Liver (tissue), 8 donors: ENCODE measurements at regions not wholly inside any gene's neighbourhood (a gene's known extent, or its start where the extent isn't known, plus 50 kb on each side); places are given as distances from the start of the nearest gene placed in this dataset.

Experiments used
- DNase-seq: peaks from one replicate; pipeline ENCODE4 v3.0.0-alpha.2; 2017; ENCODE audit warnings: low spot score
- H3K27ac ChIP-seq, 2 donors: one replicate each; pipeline ENCODE4 v1.7.0; 2013; ENCODE audit warnings: inconsistent platforms in 2 of 2, low read length in 2 of 2, control low read depth in 1 of 2, low read depth in 1 of 2, mild to moderate bottlenecking in 1 of 2
- H3K27me3 ChIP-seq, 4 donors: one replicate each; pipeline versions ENCODE4 v1.6.1 to v1.7.0; 2013; ENCODE audit warnings: low read length in 3 of 4, inconsistent platforms in 1 of 4, mild to moderate bottlenecking in 1 of 4, moderate library complexity in 1 of 4; ENCODE audit not compliant: control insufficient read depth in 4 of 4, insufficient read depth in 4 of 4
- H3K36me3 ChIP-seq, 4 donors: one replicate each; pipeline versions ENCODE4 v1.6.1 to v1.7.0; 2013; ENCODE audit warnings: low read length in 3 of 4, mild to moderate bottlenecking in 3 of 4, low read depth in 1 of 4, moderate library complexity in 1 of 4; ENCODE audit not compliant: control insufficient read depth in 4 of 4, insufficient read depth in 3 of 4
- H3K4me1 ChIP-seq, 4 donors: one replicate each; pipeline versions ENCODE4 v1.6.1 to v1.7.0; 2013; ENCODE audit warnings: low read length in 3 of 4, mild to moderate bottlenecking in 3 of 4, moderate library complexity in 1 of 4; ENCODE audit not compliant: control insufficient read depth in 4 of 4, insufficient read depth in 4 of 4
- H3K4me3 ChIP-seq, 3 donors: one replicate each; pipeline versions ENCODE4 v1.6.1 to v1.7.0; 2013; ENCODE audit warnings: low read length in 3 of 3, control low read depth in 1 of 3, low read depth in 1 of 3, mild to moderate bottlenecking in 1 of 3
- H3K9ac ChIP-seq, 2 donors: one replicate each; pipeline ENCODE4 v1.7.0; 2013; ENCODE audit warnings: low read length in 2 of 2, mild to moderate bottlenecking in 2 of 2, moderate library complexity in 2 of 2, control low read depth in 1 of 2, low read depth in 1 of 2
- H3K9me3 ChIP-seq, 4 donors: one replicate each; pipeline versions ENCODE4 v1.6.1 to v1.7.0; 2013; ENCODE audit warnings: low read length in 3 of 4; ENCODE audit not compliant: control insufficient read depth in 4 of 4
- EGR1 ChIP-seq, 2 donors: IDR thresholded peaks; 2 replicates each; pipeline ENCODE4 v1.6.1; 2016 to 2018; ENCODE audit warnings: antibody characterized with exemption in 2 of 2, low read depth in 2 of 2
- GABPA ChIP-seq, 2 donors: IDR thresholded peaks in 1 of 2; conservative IDR thresholded peaks in 1 of 2; 2 replicates each; pipeline ENCODE4 v1.6.1; 2016; ENCODE audit warnings: antibody characterized with exemption in 2 of 2, mild to moderate bottlenecking in 1 of 2, moderate library complexity in 1 of 2
- HNF4G ChIP-seq: IDR thresholded peaks from 2 replicates; pipeline ENCODE4 v1.6.1; 2016; ENCODE audit warnings: antibody characterized with exemption
- JUND ChIP-seq, 2 donors: IDR thresholded peaks; 2 replicates each; pipeline ENCODE4 v1.6.1; 2016; ENCODE audit warnings: antibody characterized with exemption in 2 of 2
- NR2F2 ChIP-seq: IDR thresholded peaks from 2 replicates; pipeline ENCODE4 v1.6.1; 2016; ENCODE audit warnings: antibody characterized with exemption
- REST ChIP-seq: IDR thresholded peaks from 2 replicates; pipeline ENCODE4 v1.6.1; 2016; ENCODE audit warnings: antibody characterized with exemption, mild to moderate bottlenecking
- RXRA ChIP-seq, 2 donors: IDR thresholded peaks; 2 replicates each; pipeline ENCODE4 v1.6.1; 2017 to 2018; ENCODE audit warnings: antibody characterized with exemption in 2 of 2, mild to moderate bottlenecking in 1 of 2
- TAF1 ChIP-seq: conservative IDR thresholded peaks from 2 replicates; pipeline ENCODE4 v1.6.1; 2016; ENCODE audit warnings: antibody characterized with exemption, mild to moderate bottlenecking
- YY1 ChIP-seq: IDR thresholded peaks from 2 replicates; pipeline ENCODE4 v1.6.1; 2016; ENCODE audit warnings: antibody characterized with exemption, mild to moderate bottlenecking
- ZBTB33 ChIP-seq: IDR thresholded peaks from 2 replicates; pipeline ENCODE4 v1.6.1; 2016; ENCODE audit warnings: antibody characterized with exemption
- WGBS: extraction: QIAGEN DNeasy Blood & Tissue Kit; methylation state at CpG from one replicate; pipeline ENCODE4 v1.1.7; 2013; 5-methylcytosine and 5-hydroxymethylcytosine counted together
- TF ChIP-seq, protein P1 (sequence below): fragments of 150-350 bp; IDR thresholded peaks from 2 replicates; pipeline ENCODE4 v1.5.1; 2017; ENCODE audit warnings: improper control_type of control experiment, low read depth, low read length; ENCODE audit not compliant: missing input control
- donor health status: healthy.
- donor health status: healthy.
- donor health status: healthy.
- donor health status: healthy.
- donor health status: healthy.

- no peaks in the 10 kb centered on the region for H3K27me3 ChIP-seq
- no peaks in the 10 kb centered on the region for H3K4me1 ChIP-seq
- WGBS: 79% methylated on average over 2 of the region's 2 CpGs
- TF ChIP-seq EGR1 (IDR thresholded peaks at IDR 0.05; ENCODE audit: low read depth in 2 of 2): no peak
- TF ChIP-seq NR2F2: no peak
- no peak for TF ChIP-seq YY1
- TF ChIP-seq GABPA (IDR thresholded peaks at IDR 0.05 in 1 of 2, conservative IDR thresholded peaks at IDR 0.05 in 1 of 2): no peak
- TF ChIP-seq HNF4G: no peak
- TF ChIP-seq, protein P1, sequence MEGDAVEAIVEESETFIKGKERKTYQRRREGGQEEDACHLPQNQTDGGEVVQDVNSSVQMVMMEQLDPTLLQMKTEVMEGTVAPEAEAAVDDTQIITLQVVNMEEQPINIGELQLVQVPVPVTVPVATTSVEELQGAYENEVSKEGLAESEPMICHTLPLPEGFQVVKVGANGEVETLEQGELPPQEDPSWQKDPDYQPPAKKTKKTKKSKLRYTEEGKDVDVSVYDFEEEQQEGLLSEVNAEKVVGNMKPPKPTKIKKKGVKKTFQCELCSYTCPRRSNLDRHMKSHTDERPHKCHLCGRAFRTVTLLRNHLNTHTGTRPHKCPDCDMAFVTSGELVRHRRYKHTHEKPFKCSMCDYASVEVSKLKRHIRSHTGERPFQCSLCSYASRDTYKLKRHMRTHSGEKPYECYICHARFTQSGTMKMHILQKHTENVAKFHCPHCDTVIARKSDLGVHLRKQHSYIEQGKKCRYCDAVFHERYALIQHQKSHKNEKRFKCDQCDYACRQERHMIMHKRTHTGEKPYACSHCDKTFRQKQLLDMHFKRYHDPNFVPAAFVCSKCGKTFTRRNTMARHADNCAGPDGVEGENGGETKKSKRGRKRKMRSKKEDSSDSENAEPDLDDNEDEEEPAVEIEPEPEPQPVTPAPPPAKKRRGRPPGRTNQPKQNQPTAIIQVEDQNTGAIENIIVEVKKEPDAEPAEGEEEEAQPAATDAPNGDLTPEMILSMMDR: no peak
- TF ChIP-seq REST: no peak
- TF ChIP-seq RXRA (IDR thresholded peaks at IDR 0.05): no peak
- TF ChIP-seq TAF1: no peak
- no peak for TF ChIP-seq ZBTB33
- no peak for TF ChIP-seq JUND (IDR thresholded peaks at IDR 0.05)
- DNase-seq: no peak
- H3K4me3 ChIP-seq: no peak overlapping the region
- H3K27ac ChIP-seq: no peak overlapping the region
- no peaks in the 10 kb centered on the region for H3K9me3 ChIP-seq
- no peak overlapping the region for H3K9ac ChIP-seq
- no peaks in the 10 kb centered on the region for H3K36me3 ChIP-seq
Observed at GRCh38 chr20:40562031-40562430, 127.0 kb downstream of the MAFB start.

DNA sequence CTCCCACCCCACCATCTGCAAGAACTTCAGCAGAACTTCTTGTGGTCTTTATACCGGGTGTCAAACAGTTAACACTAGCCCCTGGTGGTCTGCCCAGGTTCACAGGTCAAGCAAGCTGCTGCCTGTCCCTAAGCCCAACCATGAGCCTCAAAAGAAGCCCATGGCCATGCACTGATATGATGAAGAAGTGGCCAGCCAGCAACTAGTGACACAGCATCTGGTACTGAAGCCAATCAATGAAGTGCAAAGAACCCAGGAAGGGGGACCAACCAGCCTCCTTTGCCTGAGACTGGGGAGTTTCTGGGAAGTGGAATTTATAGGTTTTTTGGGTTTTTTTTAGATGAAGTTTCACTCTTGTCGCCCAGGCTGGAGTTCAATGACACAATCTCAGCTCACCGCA, 127.8 kb downstream of the MAFB start:
- no peak for DNase-seq
- Histone ChIP-seq H3K9me3 (no peaks in the 10 kb centered on the region), H3K4me3 (no peak overlapping the region), H3K9ac (no peak overlapping the region), H3K27me3 (no peaks in the 10 kb centered on the region), H3K36me3 (no peaks in the 10 kb centered on the region), H3K27ac (no peak overlapping the region), H3K4me1 (no peaks in the 10 kb centered on the region)
- no peak for TF ChIP-seq YY1
- 91% methylated on average over 3 of the region's 3 CpGs for WGBS

DNA sequence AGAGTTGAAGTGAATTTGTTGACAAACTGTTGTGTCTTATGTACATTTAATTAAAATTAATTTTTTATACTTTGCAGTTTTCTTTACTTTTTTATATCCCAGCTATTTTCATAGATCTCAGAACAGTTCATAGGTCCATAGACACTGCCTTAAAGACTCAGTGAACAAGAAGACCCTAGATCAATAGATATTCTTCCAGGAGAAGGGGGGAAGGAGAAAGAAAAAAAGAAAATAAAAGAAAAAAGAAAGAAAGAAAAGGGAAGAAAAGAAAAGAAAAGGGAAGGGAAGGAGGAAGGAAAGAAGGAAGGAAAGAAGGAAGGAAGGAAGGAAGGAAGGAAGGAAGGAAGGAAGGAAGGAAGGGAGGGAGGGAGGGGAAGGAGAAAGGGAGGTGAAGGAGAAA, 130.8 kb downstream of the MAFB start:
- Histone ChIP-seq H3K9me3 (peaks cover 0 to 4% (median 2%) of the 10 kb centered on the region in 4 donors), H3K4me1 (no peaks in the 10 kb centered on the region), H3K27ac (no peak overlapping the region), H3K27me3 (no peaks in the 10 kb centered on the region), H3K36me3 (no peaks in the 10 kb centered on the region), H3K4me3 (no peak overlapping the region), H3K9ac (no peak overlapping the region)
- no peak for DNase-seq
- TF ChIP-seq RXRA (IDR thresholded peaks at IDR 0.05) (no peak), JUND (IDR thresholded peaks at IDR 0.05) (no peak), HNF4G (no peak), GABPA (IDR thresholded peaks at IDR 0.05 in 1 of 2, conservative IDR thresholded peaks at IDR 0.05 in 1 of 2) (no peak), ZBTB33 (no peak), YY1 (no peak)
- TF ChIP-seq, protein P1: no peak
